Rectal smooth muscle tissue (tissue), 1 donor: ENCODE measurements at regions not wholly inside any gene's neighbourhood (a gene's known extent, or its start where the extent isn't known, plus 50 kb on each side); places are given as distances from the start of the nearest gene placed in this dataset.

Experiments
- H3K27ac ChIP-seq: one replicate; pipeline ENCODE4 v1.7.0; 2013; ENCODE audit warnings: low read depth, low read length, inconsistent platforms
- H3K27me3 ChIP-seq: one replicate; pipeline ENCODE4 v1.7.0; 2013; ENCODE audit warnings: low read length; ENCODE audit not compliant: control insufficient read depth, insufficient read depth
- H3K36me3 ChIP-seq: one replicate; pipeline ENCODE4 v1.7.0; 2013; ENCODE audit warnings: low read length; ENCODE audit not compliant: control insufficient read depth, insufficient read depth
- H3K4me1 ChIP-seq: one replicate; pipeline ENCODE4 v1.7.0; 2013; ENCODE audit warnings: low read length; ENCODE audit not compliant: control insufficient read depth, insufficient read depth
- H3K4me3 ChIP-seq: one replicate; pipeline ENCODE4 v1.7.0; 2013; ENCODE audit warnings: low read length
- H3K9ac ChIP-seq: one replicate; pipeline ENCODE4 v1.7.0; 2013; ENCODE audit warnings: low read length

- Histone ChIP-seq H3K4me1 (no peaks in the 10 kb centered on the region), H3K4me3 (no peak overlapping the region), H3K27ac (no peak overlapping the region), H3K27me3 (no peaks in the 10 kb centered on the region), H3K9ac (no peak overlapping the region), H3K36me3 (no peaks in the 10 kb centered on the region)
Observed at GRCh38 chrX:98523521-98523920, 1639.8 kb downstream of the RPA4 start.

DNA sequence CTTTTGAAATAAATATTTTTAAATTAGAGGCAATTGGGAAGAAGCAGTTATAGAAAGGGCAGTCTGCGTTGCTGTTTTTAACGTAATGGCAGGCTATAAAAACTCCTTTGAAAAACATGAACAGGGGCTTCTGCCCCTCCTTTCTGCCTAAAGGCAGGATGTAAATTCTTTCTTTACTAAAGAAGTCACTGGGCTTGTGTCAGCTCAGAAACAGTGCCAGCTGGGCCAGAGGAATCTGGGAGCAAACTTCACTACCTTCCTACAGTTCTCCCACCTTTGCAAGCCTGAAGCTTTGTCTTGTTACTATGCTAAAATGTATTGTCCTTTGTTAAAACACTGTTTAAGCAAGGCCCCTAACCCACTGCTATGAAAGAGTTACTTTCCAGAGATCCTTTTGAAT lies 1664.8 kb downstream of the RPA4 start:
- Histone ChIP-seq H3K36me3 (no peaks in the 10 kb centered on the region), H3K27me3 (no peaks in the 10 kb centered on the region), H3K9ac (no peak overlapping the region), H3K4me3 (no peak overlapping the region), H3K4me1 (no peaks in the 10 kb centered on the region), H3K27ac (no peak overlapping the region)

DNA sequence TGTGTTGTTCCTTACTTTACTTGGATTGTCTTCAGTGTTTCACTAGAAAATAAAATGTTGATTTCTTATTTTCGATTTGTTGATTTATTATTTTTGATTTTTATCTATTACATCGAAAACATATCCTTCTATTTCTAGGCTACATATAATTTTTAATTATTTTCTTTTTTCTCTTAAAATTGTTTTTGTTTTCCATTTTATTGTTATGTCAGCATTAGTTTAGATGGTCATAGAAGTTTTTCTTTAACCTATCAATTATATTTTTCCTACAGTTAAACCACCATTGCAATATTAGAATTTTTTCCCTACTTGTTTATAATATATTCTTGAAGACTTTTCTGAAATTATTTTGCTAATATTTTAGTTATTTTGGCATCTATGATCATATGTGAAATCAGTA lies 1685.1 kb downstream of the RPA4 start:
- Histone ChIP-seq H3K36me3 (no peaks in the 10 kb centered on the region), H3K4me3 (no peak overlapping the region), H3K9ac (no peak overlapping the region), H3K27me3 (no peaks in the 10 kb centered on the region), H3K27ac (no peak overlapping the region), H3K4me1 (no peaks in the 10 kb centered on the region)

GRCh38 chrX:98605941-98606340 lies 1722.2 kb downstream of the RPA4 start:
- Histone ChIP-seq H3K4me3 (no peak overlapping the region), H3K4me1 (no peaks in the 10 kb centered on the region), H3K9ac (no peak overlapping the region), H3K36me3 (no peaks in the 10 kb centered on the region), H3K27ac (no peak overlapping the region), H3K27me3 (no peaks in the 10 kb centered on the region)

- H3K27me3 ChIP-seq: no peaks in the 10 kb centered on the region
- no peaks in the 10 kb centered on the region for H3K36me3 ChIP-seq
- H3K9ac ChIP-seq: no peak overlapping the region
- no peak overlapping the region for H3K27ac ChIP-seq
- no peak overlapping the region for H3K4me3 ChIP-seq
- no peaks in the 10 kb centered on the region for H3K4me1 ChIP-seq
Observed at GRCh38 chrX:98607739-98608138, 1724.0 kb downstream of the RPA4 start.

GRCh38 chrX:98627645-98628044 lies 1743.9 kb downstream of the RPA4 start:
- Histone ChIP-seq H3K9ac (no peak overlapping the region), H3K36me3 (no peaks in the 10 kb centered on the region), H3K4me3 (no peak overlapping the region), H3K27ac (no peak overlapping the region), H3K27me3 (no peaks in the 10 kb centered on the region), H3K4me1 (no peaks in the 10 kb centered on the region)

DNA sequence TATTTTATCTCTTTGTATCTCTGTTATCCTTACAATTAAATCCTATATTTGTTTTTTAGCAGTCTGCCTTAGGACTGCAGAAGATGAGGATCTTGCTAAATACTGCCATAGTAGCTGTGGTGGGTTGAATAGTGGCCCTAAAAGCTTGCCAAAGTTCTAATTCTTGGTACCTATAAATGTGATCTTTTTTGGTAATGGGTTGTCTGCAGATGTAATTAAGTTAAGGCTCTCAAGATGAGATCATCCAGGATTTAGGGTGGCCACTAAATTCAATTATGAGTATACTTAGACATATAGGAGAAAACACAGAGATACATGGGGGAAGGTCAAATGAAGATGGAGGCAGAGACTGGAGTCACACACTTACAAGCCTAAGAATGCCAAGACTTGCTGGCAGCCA lies 1753.7 kb downstream of the RPA4 start:
- H3K4me1 ChIP-seq: no peaks in the 10 kb centered on the region
- no peak overlapping the region for H3K9ac ChIP-seq
- no peak overlapping the region for H3K27ac ChIP-seq
- no peak overlapping the region for H3K4me3 ChIP-seq
- H3K27me3 ChIP-seq: no peaks in the 10 kb centered on the region
- H3K36me3 ChIP-seq: no peaks in the 10 kb centered on the region

DNA sequence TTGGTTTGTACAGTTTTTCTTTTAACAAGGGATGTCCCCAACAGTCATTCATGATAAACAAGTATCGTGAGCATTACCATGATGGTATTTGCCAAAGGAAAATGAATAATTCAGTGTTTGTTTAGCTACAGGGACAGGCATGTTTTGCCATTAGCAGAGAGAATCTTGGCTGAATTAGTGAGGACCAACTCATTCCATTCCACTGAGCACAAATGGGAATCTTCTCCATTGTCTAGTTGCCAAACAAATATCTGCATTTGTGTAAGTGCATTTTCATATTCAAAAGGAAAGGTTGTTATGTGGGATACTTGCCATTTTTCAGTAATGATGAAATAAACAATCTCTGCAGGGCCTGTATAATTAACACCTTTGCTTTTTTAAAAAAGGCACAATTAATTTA lies 1762.6 kb downstream of the RPA4 start:
- H3K9ac ChIP-seq: no peak overlapping the region
- H3K4me3 ChIP-seq: no peak overlapping the region
- H3K27me3 ChIP-seq: no peaks in the 10 kb centered on the region
- no peaks in the 10 kb centered on the region for H3K4me1 ChIP-seq
- no peaks in the 10 kb centered on the region for H3K36me3 ChIP-seq
- H3K27ac ChIP-seq: no peak overlapping the region

DNA sequence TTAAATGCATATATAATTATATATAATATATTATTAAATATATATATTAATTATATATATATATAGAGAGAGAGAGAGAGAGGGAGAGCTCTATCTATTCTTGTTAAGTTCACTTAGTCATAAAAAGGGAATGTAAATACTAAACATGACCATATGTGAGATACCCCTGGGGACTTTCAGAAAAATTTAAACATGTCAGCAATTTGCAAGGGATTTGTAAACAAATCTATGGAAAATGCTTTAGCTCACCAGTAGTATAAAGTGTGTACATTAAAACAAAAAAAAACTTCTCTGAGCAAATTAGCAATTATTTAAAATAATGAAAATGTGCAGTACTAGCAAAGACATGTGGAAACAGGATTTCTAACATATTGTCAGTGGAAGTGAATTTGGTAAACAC lies 1755.5 kb downstream of the PCDH19 start:
- Histone ChIP-seq H3K4me1 (no peaks in the 10 kb centered on the region), H3K4me3 (no peak overlapping the region), H3K9ac (no peak overlapping the region), H3K27ac (no peak overlapping the region), H3K27me3 (no peaks in the 10 kb centered on the region), H3K36me3 (no peaks in the 10 kb centered on the region)
